HG03378 (cell line): ENCODE measurements at regions not wholly inside any gene's neighbourhood (a gene's known extent, or its start where the extent isn't known, plus 50 kb on each side); places are given as distances from the start of the nearest gene placed in this dataset.
"Not testable (repeated sequence)": the region's sequence is repeated elsewhere in the genome, so short reads cannot be mapped to it uniquely, and the experiment has no call there.

Experiments used
- ATAC-seq: cut with Tn5 transposase; IDR thresholded peaks from one replicate; pipeline ENCODE4 v1.9.1; 2021; ENCODE audit warnings: mild to moderate bottlenecking, moderate library complexity; ENCODE audit not compliant: unreplicated experiment

- ATAC-seq = no peak
These were observed 89.1 kb upstream of the NEDD4L start for GRCh38 chr18:57954935-57955334.

- ATAC-seq = no peak
These were observed 90.1 kb upstream of the NEDD4L start for GRCh38 chr18:57953883-57954282.

- no peak for ATAC-seq
These were observed 91.8 kb upstream of the NEDD4L start for GRCh38 chr18:57951999-57952774.

- no peak for ATAC-seq
These were observed 92.8 kb upstream of the NEDD4L start for GRCh38 chr18:57951117-57951796.

GRCh38 chr18:57950542-57950941, 93.5 kb upstream of the NEDD4L start:
- no peak for ATAC-seq

GRCh38 chr18:57949335-57949734, 94.7 kb upstream of the NEDD4L start:
- not testable (repeated sequence) for ATAC-seq

- no peak for ATAC-seq
These were observed 96.9 kb upstream of the NEDD4L start for GRCh38 chr18:57947117-57947516.

- no peak for ATAC-seq
These were observed 100.3 kb upstream of the NEDD4L start for GRCh38 chr18:57943723-57944122.

GRCh38 chr18:57942493-57942892, 101.5 kb upstream of the NEDD4L start:
- no peak for ATAC-seq

- ATAC-seq = no peak
These were observed 102.1 kb upstream of the NEDD4L start for GRCh38 chr18:57941841-57942489.

GRCh38 chr18:57940166-57940660, 103.8 kb upstream of the NEDD4L start:
- no peak for ATAC-seq

GRCh38 chr18:57934375-57934774, 109.7 kb upstream of the NEDD4L start:
- ATAC-seq = not testable (repeated sequence)

- no peak for ATAC-seq
These were observed 113.0 kb upstream of the NEDD4L start for GRCh38 chr18:57931038-57931437.

GRCh38 chr18:57930476-57930875, 113.5 kb upstream of the NEDD4L start:
- no peak for ATAC-seq

GRCh38 chr18:57929922-57930321, 114.1 kb upstream of the NEDD4L start:
- no peak for ATAC-seq

- no peak for ATAC-seq
These were observed 115.6 kb upstream of the NEDD4L start for GRCh38 chr18:57928466-57928865.

GRCh38 chr18:57927511-57927910, 116.5 kb upstream of the NEDD4L start:
- no peak for ATAC-seq

GRCh38 chr18:57925706-57926105, 118.3 kb upstream of the NEDD4L start:
- no peak for ATAC-seq

GRCh38 chr18:57923611-57924010, 120.4 kb upstream of the NEDD4L start:
- ATAC-seq = no peak

GRCh38 chr18:57922885-57923284, 119.8 kb upstream of the ATP8B1 start:
- ATAC-seq = no peak

GRCh38 chr18:57921708-57922107, 118.6 kb upstream of the ATP8B1 start:
- ATAC-seq = no peak

- ATAC-seq = no peak
These were observed 116.9 kb upstream of the ATP8B1 start for GRCh38 chr18:57920036-57920435.
